ENCODE measurements at regions not wholly inside any gene's neighbourhood (a gene's known extent, or its start where the extent isn't known, plus 50 kb on each side); places are given as distances from the start of the nearest gene placed in this dataset.
A peak's percentile ranks its signal among the peaks of the same experiment; 100 is the strongest.
"Not testable (repeated sequence)": the region's sequence is repeated elsewhere in the genome, so short reads cannot be mapped to it uniquely, and the experiment has no call there.

GRCh38 chr22:49685686-49686085 lies 142.0 kb downstream of the BRD1 start:
- Mint-ChIP-seq H3K27me3 (peaks cover 2 to 10% (median 8%) of the 10 kb centered on the region in 5 donors), H3K27ac (no peak overlapping the region), H3K4me1 (peaks cover 0 to 2% (median 0%) of the 10 kb centered on the region in 4 donors), H3K36me3 (no peaks in the 10 kb centered on the region), H3K9me3 (peaks cover 0 to 4% (median 0%) of the 10 kb centered on the region in 9 donors), H3K4me3 (no peak overlapping the region)
- POLR2A ChIA-PET, result no interaction called here
- DNase-seq (no peak), ATAC-seq (no peak)

GRCh38 chr22:49685116-49685515 lies 142.6 kb downstream of the BRD1 start:
- Mint-ChIP-seq H3K27me3 (peaks cover 2 to 10% (median 5%) of the 10 kb centered on the region in 5 donors), H3K36me3 (no peaks in the 10 kb centered on the region), H3K4me1 (peaks cover 0 to 2% (median 0%) of the 10 kb centered on the region in 4 donors), H3K27ac (no peak overlapping the region), H3K4me3 (no peak overlapping the region), H3K9me3 (peaks cover 0 to 4% (median 0%) of the 10 kb centered on the region in 9 donors)
- POLR2A ChIA-PET, result no interaction called here
- DNase-seq, result no peak
- ATAC-seq, result no peak

- Mint-ChIP-seq H3K27ac (no peak overlapping the region), H3K36me3 (no peaks in the 10 kb centered on the region), H3K4me3 (no peak overlapping the region), H3K9me3 (peaks cover 0 to 4% (median 0%) of the 10 kb centered on the region in 9 donors), H3K27me3 (peaks cover 0 to 12% (median 0%) of the 10 kb centered on the region in 5 donors), H3K4me1 (peaks cover 10% of the 10 kb centered on the region in 4 donors)
- DNase-seq (no peak), ATAC-seq (no peak)
- POLR2A ChIA-PET, result no interaction called here
Measured at GRCh38 chr22:49683032-49683431, 144.6 kb downstream of the BRD1 start.

GRCh38 chr22:49680819-49681218 lies 146.9 kb downstream of the BRD1 start:
- H3K36me3 Mint-ChIP-seq, ATAC-seq, H3K27ac Mint-ChIP-seq, DNase-seq, POLR2A ChIA-PET, H3K9me3 Mint-ChIP-seq, H3K4me3 Mint-ChIP-seq, H3K27me3 Mint-ChIP-seq: not testable (repeated sequence)
- H3K4me1 Mint-ChIP-seq, result peaks cover 10 to 16% (median 12%) of the 10 kb centered on the region in 4 donors

- Mint-ChIP-seq H3K27ac (peak overlapping the region in 9 of 10 donors; percentile 13 to 94 (median 80)), H3K27me3 (peaks cover 0 to 10% (median 0%) of the 10 kb centered on the region in 5 donors), H3K36me3 (no peaks in the 10 kb centered on the region), H3K9me3 (no peaks in the 10 kb centered on the region), H3K4me3 (peak overlapping the region; percentile 59 to 79 (median 72)), H3K4me1 (peaks cover 10 to 16% (median 13%) of the 10 kb centered on the region in 4 donors)
- POLR2A ChIA-PET, result no interaction called here
- ATAC-seq (peak; percentile 34 to 44), DNase-seq (no peak)
Measured at GRCh38 chr22:49678842-49679170, 148.9 kb downstream of the BRD1 start.

- Mint-ChIP-seq H3K9me3 (no peaks in the 10 kb centered on the region), H3K27ac (peak overlapping the region; percentile 58 to 94 (median 78)), H3K4me1 (peaks cover 10 to 16% (median 13%) of the 10 kb centered on the region in 4 donors), H3K27me3 (peaks cover 0 to 10% (median 0%) of the 10 kb centered on the region in 5 donors), H3K36me3 (no peaks in the 10 kb centered on the region), H3K4me3 (peak overlapping the region; percentile 59 to 79 (median 72))
- POLR2A ChIA-PET, result no interaction called here
- ATAC-seq, result peak; percentile 75 to 92
- DNase-seq, result no peak
Measured at GRCh38 chr22:49678137-49678841, 149.4 kb downstream of the BRD1 start.

- H3K36me3 Mint-ChIP-seq, result no peaks in the 10 kb centered on the region
- no peaks in the 10 kb centered on the region for H3K9me3 Mint-ChIP-seq
- no peak overlapping the region for H3K4me3 Mint-ChIP-seq
- DNase-seq, result no peak
- POLR2A ChIA-PET, result no interaction called here
- ATAC-seq, result no peak
- peaks cover 0 to 6% (median 5%) of the 10 kb centered on the region in 5 donors for H3K27me3 Mint-ChIP-seq
- peaks cover 10 to 16% (median 13%) of the 10 kb centered on the region in 4 donors for H3K4me1 Mint-ChIP-seq
- H3K27ac Mint-ChIP-seq, result no peak overlapping the region
Measured at GRCh38 chr22:49677495-49677889, 150.2 kb downstream of the BRD1 start.

- POLR2A ChIA-PET, result no interaction called here
- H3K36me3 Mint-ChIP-seq, result no peaks in the 10 kb centered on the region
- H3K27ac Mint-ChIP-seq, result peak overlapping the region in 2 of 10 donors; percentile 48 to 57
Measured at GRCh38 chr22:49676783-49677494, 150.7 kb downstream of the BRD1 start.

GRCh38 chr22:49676230-49676629 lies 151.4 kb downstream of the BRD1 start:
- Mint-ChIP-seq H3K4me1 (peaks cover 16 to 23% (median 18%) of the 10 kb centered on the region in 4 donors), H3K27ac (peak overlapping the region in 1 of 10 donors; percentile 48), H3K27me3 (peaks cover 6 to 14% (median 10%) of the 10 kb centered on the region in 5 donors), H3K36me3 (no peaks in the 10 kb centered on the region), H3K9me3 (no peaks in the 10 kb centered on the region), H3K4me3 (no peak overlapping the region)
- no peak for DNase-seq
- ATAC-seq, result no peak
- POLR2A ChIA-PET, result no interaction called here

More at GRCh38 chr22:49676783-49677494, 150.7 kb downstream of the BRD1 start:
- no peak for ATAC-seq
- no peak for DNase-seq
- no peaks in the 10 kb centered on the region for H3K9me3 Mint-ChIP-seq
- H3K27me3 Mint-ChIP-seq, result peaks cover 0 to 7% (median 5%) of the 10 kb centered on the region in 5 donors
- H3K4me3 Mint-ChIP-seq, result no peak overlapping the region
- peaks cover 10 to 16% (median 13%) of the 10 kb centered on the region in 4 donors for H3K4me1 Mint-ChIP-seq

- DNase-seq (no peak), ATAC-seq (no peak)
- no peaks in the 10 kb centered on the region for H3K9me3 Mint-ChIP-seq
- POLR2A ChIA-PET, result interaction anchor here (0.6 to 0.7 kb wide), 2 partner anchors 22 to 208 kb away, joined by 3 read pairs; no protein-coding TSS in a partner anchor
- H3K4me1 Mint-ChIP-seq, result peaks cover 19 to 28% (median 22%) of the 10 kb centered on the region in 4 donors
- H3K27ac Mint-ChIP-seq, result peak overlapping the region in 3 of 10 donors; percentile 12 to 83 (median 65)
- H3K27me3 Mint-ChIP-seq, result peaks cover 8 to 18% (median 12%) of the 10 kb centered on the region in 5 donors
- no peak overlapping the region for H3K4me3 Mint-ChIP-seq
- H3K36me3 Mint-ChIP-seq, result no peaks in the 10 kb centered on the region
Measured at GRCh38 chr22:49674479-49675050, 153.1 kb downstream of the BRD1 start.

GRCh38 chr22:49673048-49673447 lies 154.6 kb downstream of the BRD1 start:
- Mint-ChIP-seq H3K9me3 (no peaks in the 10 kb centered on the region), H3K4me3 (no peak overlapping the region), H3K27me3 (peaks cover 7 to 26% (median 8%) of the 10 kb centered on the region in 5 donors), H3K27ac (no peak overlapping the region), H3K36me3 (no peaks in the 10 kb centered on the region), H3K4me1 (peaks cover 16 to 24% (median 18%) of the 10 kb centered on the region in 4 donors)
- DNase-seq, result no peak
- POLR2A ChIA-PET, result no interaction called here
- ATAC-seq, result no peak

- H3K4me3 Mint-ChIP-seq, result peak overlapping the region; percentile 37 to 87 (median 84)
- ATAC-seq, result no peak
- no peaks in the 10 kb centered on the region for H3K9me3 Mint-ChIP-seq
- H3K36me3 Mint-ChIP-seq, result no peaks in the 10 kb centered on the region
- H3K27me3 Mint-ChIP-seq, result peaks cover 7 to 27% (median 8%) of the 10 kb centered on the region in 5 donors
- H3K27ac Mint-ChIP-seq, result peak overlapping the region in 1 of 10 donors; percentile 42
- peaks cover 16 to 26% (median 20%) of the 10 kb centered on the region in 4 donors for H3K4me1 Mint-ChIP-seq
- POLR2A ChIA-PET, result no interaction called here
- no peak for DNase-seq
Measured at GRCh38 chr22:49672014-49672516, 155.6 kb downstream of the BRD1 start.

Data from naive thymus-derived CD8-positive, alpha-beta T cell (primary cell).